ENCODE measurements at regions not wholly inside any gene's neighbourhood (a gene's known extent, or its start where the extent isn't known, plus 50 kb on each side); places are given as distances from the start of the nearest gene placed in this dataset.

DNA sequence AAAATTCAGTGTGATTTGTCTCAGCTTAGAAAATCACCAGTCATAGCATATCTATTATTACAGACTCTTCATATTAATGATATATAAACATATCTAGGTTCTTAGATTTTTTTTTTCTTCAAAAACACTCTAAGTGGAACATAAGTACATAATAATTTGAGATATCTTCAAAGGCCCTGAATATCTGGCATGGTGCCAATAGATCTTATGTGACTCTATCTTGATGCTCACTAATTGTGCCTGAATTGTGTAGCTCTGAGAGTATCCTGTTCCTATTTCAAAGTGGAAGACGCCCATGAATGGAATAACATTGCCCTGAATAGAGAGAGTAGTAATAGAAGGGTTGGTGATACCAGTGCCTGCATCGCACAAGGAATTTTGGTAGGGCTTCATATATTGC, 1312.7 kb upstream of the USP15 start:
- Histone ChIP-seq H4K91ac (replicated peaks; ENCODE audit: insufficient read length, low read length) (no peak overlapping the region), H3K9ac (replicated peaks in 1 of 4; ENCODE audit: extremely low read depth in 1 of 4, low read depth in 3 of 4, low read length in 3 of 4) (no peak overlapping the region), H2BK20ac (ENCODE audit: low read length) (no peak overlapping the region), H3K4me1 (replicated peaks in 1 of 4; ENCODE audit: control insufficient read depth in 3 of 4, insufficient read depth in 4 of 4, low read length in 3 of 4) (no peaks in the 10 kb centered on the region), H3K27ac (ENCODE audit: low read depth, low read length) (no peak overlapping the region), H2BK120ac (replicated peaks; ENCODE audit: low read depth, low read length) (no peak overlapping the region), H3K4me3 (ENCODE audit: extremely low read depth in 1 of 4, insufficient read depth in 2 of 4, low read depth in 3 of 4, low read length in 4 of 4) (no peak overlapping the region), H3K36me3 (ENCODE audit: control insufficient read depth in 2 of 4, insufficient read depth in 4 of 4, low read length in 3 of 4) (no peaks in the 10 kb centered on the region), H2BK12ac (ENCODE audit: low read depth, low read length) (no peak overlapping the region), H3K23me2 (ENCODE audit: low read depth, low read length) (no peaks in the 10 kb centered on the region), H2AFZ (ENCODE audit: low read length) (no peak overlapping the region), H2AK5ac (ENCODE audit: low read depth, low read length) (no peak overlapping the region), H4K5ac (ENCODE audit: insufficient read length, low read depth, low read length) (no peak overlapping the region), H4K20me1 (replicated peaks in 1 of 2; ENCODE audit: control insufficient read depth in 1 of 2, insufficient read depth in 2 of 2, low read length in 2 of 2) (no peaks in the 10 kb centered on the region), H3K18ac (ENCODE audit: extremely low read depth, low read length) (no peak overlapping the region), H2BK5ac (ENCODE audit: low read depth, low read length) (no peak overlapping the region), H3K79me2 (ENCODE audit: control insufficient read depth in 1 of 2, insufficient read depth in 2 of 2, low read length in 2 of 2) (no peaks in the 10 kb centered on the region), H4K8ac (ENCODE audit: extremely low read depth, insufficient read depth, low read length) (no peak overlapping the region), H3K56ac (replicated peaks; ENCODE audit: insufficient read length, low read depth, low read length) (no peak overlapping the region), H3K4ac (replicated peaks; ENCODE audit: insufficient read length, low read depth, low read length) (no peak overlapping the region), H3K23ac (ENCODE audit: insufficient read length) (no peak overlapping the region), H3K27me3 (replicated peaks in 1 of 4; ENCODE audit: control insufficient read depth in 3 of 4, extremely low read depth in 1 of 4, insufficient read depth in 3 of 4, low read length in 3 of 4) (no peaks in the 10 kb centered on the region), H3K9me3 (ENCODE audit: insufficient read depth in 2 of 2, low read depth in 1 of 2, low read length in 1 of 2) (no peaks in the 10 kb centered on the region), H3K4me2 (ENCODE audit: insufficient read depth in 1 of 2, low read depth in 2 of 2, low read length in 2 of 2) (no peak overlapping the region), H2BK15ac (ENCODE audit: low read length) (no peak overlapping the region), H3K14ac (ENCODE audit: insufficient read length) (no peak overlapping the region), H3K79me1 (ENCODE audit: low read depth, low read length) (no peaks in the 10 kb centered on the region)
- no peak for FAIRE-seq
- POLR2A ChIA-PET (ENCODE audit: partially characterized antibody) = no interaction called here
- no peak for DNase-seq (ENCODE audit: low read depth in 1 of 2, low spot score in 2 of 2)
- CTCF ChIA-PET (ENCODE audit: partially characterized antibody) = interaction anchor here (0.9 kb wide), 1 partner anchor 9 kb away, joined by 3 read pairs; no protein-coding TSS in a partner anchor
- WGBS, 2 experiments (ENCODE audit: extremely low coverage in 1 of 2, insufficient coverage in 1 of 2, insufficient read length in 1 of 2, insufficient replicate concordance in 2 of 2, low coverage in 1 of 2, low lambda C conversion rate in 2 of 2, missing lambda C conversion rate in 1 of 2) = 88% methylated on average over 2 of the region's 2 CpGs; no CpG with 5 or more reads in 1 of the 2 experiments
- no peak for TF ChIP-seq BRCA1 (IDR thresholded peaks at IDR 0.05; ENCODE audit: low read depth, low read length)
- no peak for TF ChIP-seq EP300 (IDR thresholded peaks at IDR 0.05; ENCODE audit: borderline replicate concordance in 1 of 2, low read depth in 2 of 2, low read length in 2 of 2)
- no peak for TF ChIP-seq CBX5 (IDR thresholded peaks at IDR 0.05; ENCODE audit: low read depth, low read length)
- no peak for TF ChIP-seq BCL11A (IDR thresholded peaks at IDR 0.05; ENCODE audit: low read depth in 2 of 2, low read length in 2 of 2)
- no peak for TF ChIP-seq KDM1A (IDR thresholded peaks at IDR 0.05; ENCODE audit: borderline replicate concordance, low read length)
- TF ChIP-seq TAF7 (optimal IDR thresholded peaks at IDR 0.05; ENCODE audit: borderline replicate concordance, low read depth, low read length) = no peak
- no peak for TF ChIP-seq CREB1 (IDR thresholded peaks at IDR 0.05)
- no peak for TF ChIP-seq SP4 (IDR thresholded peaks at IDR 0.05; ENCODE audit: low read length)
- TF ChIP-seq GABPA (IDR thresholded peaks at IDR 0.05; ENCODE audit: borderline replicate concordance, insufficient read depth, low read length) = no peak
- no peak for TF ChIP-seq SP2 (IDR thresholded peaks at IDR 0.05; ENCODE audit: low read length)
- no peak for TF ChIP-seq JUND (IDR thresholded peaks at IDR 0.05; ENCODE audit: low read length)
- no peak for TF ChIP-seq POLR2AphosphoS5 (IDR thresholded peaks at IDR 0.05; ENCODE audit: low read depth, low read length)
- TF ChIP-seq, protein P1, sequence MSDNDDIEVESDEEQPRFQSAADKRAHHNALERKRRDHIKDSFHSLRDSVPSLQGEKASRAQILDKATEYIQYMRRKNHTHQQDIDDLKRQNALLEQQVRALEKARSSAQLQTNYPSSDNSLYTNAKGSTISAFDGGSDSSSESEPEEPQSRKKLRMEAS (IDR thresholded peaks at IDR 0.05) = no peak
- TF ChIP-seq RXRA (IDR thresholded peaks at IDR 0.05; ENCODE audit: insufficient read depth, low read depth, low read length) = no peak
- no peak for TF ChIP-seq JUN (IDR thresholded peaks at IDR 0.05; ENCODE audit: low read depth, low read length)
- TF ChIP-seq TEAD4 (IDR thresholded peaks at IDR 0.05; ENCODE audit: low read depth, low read length) = no peak
